GM19240 (cell line): ENCODE measurements at regions not wholly inside any gene's neighbourhood (a gene's known extent, or its start where the extent isn't known, plus 50 kb on each side); places are given as distances from the start of the nearest gene placed in this dataset.

Experiments
- DNase-seq: peaks from one replicate; pipeline ENCODE4 v3.0.0; 2011; ENCODE audit warnings: low spot score; ENCODE audit not compliant: insufficient read length

GRCh38 chr11:106456647-106457046 is 379.2 kb downstream of the AASDHPPT start:
- DNase-seq = no peak

- DNase-seq = no peak
These were observed 380.3 kb downstream of the AASDHPPT start for GRCh38 chr11:106457727-106458126.

GRCh38 chr11:106459135-106459534 is 381.7 kb downstream of the AASDHPPT start:
- no peak for DNase-seq

GRCh38 chr11:106461148-106461691 is 383.8 kb downstream of the AASDHPPT start:
- no peak for DNase-seq

- DNase-seq = no peak
These were observed 384.5 kb downstream of the AASDHPPT start for GRCh38 chr11:106461839-106462545.

- no peak for DNase-seq
These were observed 385.7 kb downstream of the AASDHPPT start for GRCh38 chr11:106463154-106463553.

- no peak for DNase-seq
These were observed 386.3 kb downstream of the AASDHPPT start for GRCh38 chr11:106463796-106464201.

GRCh38 chr11:106464728-106465127 is 387.3 kb downstream of the AASDHPPT start:
- no peak for DNase-seq

GRCh38 chr11:106466521-106467080 is 389.1 kb downstream of the AASDHPPT start:
- no peak for DNase-seq

GRCh38 chr11:106467501-106467900 is 390.0 kb downstream of the AASDHPPT start:
- DNase-seq = no peak

- no peak for DNase-seq
These were observed 390.6 kb downstream of the AASDHPPT start for GRCh38 chr11:106468086-106468485.

- no peak for DNase-seq
These were observed 391.1 kb downstream of the AASDHPPT start for GRCh38 chr11:106468531-106468930.

GRCh38 chr11:106470230-106470629 is 392.8 kb downstream of the AASDHPPT start:
- DNase-seq = no peak

- no peak for DNase-seq
These were observed 393.8 kb downstream of the AASDHPPT start for GRCh38 chr11:106471276-106471675.

GRCh38 chr11:106473089-106473722 is 395.7 kb downstream of the AASDHPPT start:
- no peak for DNase-seq

GRCh38 chr11:106474274-106474673 is 396.8 kb downstream of the AASDHPPT start:
- DNase-seq = no peak

GRCh38 chr11:106475181-106475580 is 397.7 kb downstream of the AASDHPPT start:
- DNase-seq = no peak

- no peak for DNase-seq
These were observed 400.3 kb downstream of the AASDHPPT start for GRCh38 chr11:106477776-106478175.

- DNase-seq = no peak
These were observed 402.2 kb downstream of the AASDHPPT start for GRCh38 chr11:106479646-106480045.

GRCh38 chr11:106480581-106481190 is 403.2 kb downstream of the AASDHPPT start:
- no peak for DNase-seq

- no peak for DNase-seq
These were observed 405.7 kb downstream of the AASDHPPT start for GRCh38 chr11:106482917-106483785.
